ENCODE measurements at regions not wholly inside any gene's neighbourhood (a gene's known extent, or its start where the extent isn't known, plus 50 kb on each side); places are given as distances from the start of the nearest gene placed in this dataset.

DNA sequence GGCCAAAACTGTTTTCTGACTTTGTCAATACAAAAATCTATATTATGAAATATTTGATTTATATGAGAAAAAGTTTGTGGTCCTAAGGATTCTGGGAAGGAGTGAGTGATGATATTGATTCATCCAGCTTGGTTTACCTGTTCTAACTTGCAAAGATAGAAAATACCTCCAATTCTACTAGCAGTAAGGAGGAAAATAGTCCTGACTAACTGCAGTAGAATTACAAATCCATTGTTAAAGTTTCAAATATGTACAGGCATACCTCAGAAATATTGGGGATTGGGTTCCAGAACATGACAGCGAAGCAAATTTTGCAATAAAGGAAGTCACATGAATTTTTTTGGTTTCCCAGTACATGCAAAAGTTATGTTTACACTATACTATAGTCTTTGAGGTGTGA, 158.8 kb upstream of the CYRIA start:
- TF ChIP-seq, protein P1, sequence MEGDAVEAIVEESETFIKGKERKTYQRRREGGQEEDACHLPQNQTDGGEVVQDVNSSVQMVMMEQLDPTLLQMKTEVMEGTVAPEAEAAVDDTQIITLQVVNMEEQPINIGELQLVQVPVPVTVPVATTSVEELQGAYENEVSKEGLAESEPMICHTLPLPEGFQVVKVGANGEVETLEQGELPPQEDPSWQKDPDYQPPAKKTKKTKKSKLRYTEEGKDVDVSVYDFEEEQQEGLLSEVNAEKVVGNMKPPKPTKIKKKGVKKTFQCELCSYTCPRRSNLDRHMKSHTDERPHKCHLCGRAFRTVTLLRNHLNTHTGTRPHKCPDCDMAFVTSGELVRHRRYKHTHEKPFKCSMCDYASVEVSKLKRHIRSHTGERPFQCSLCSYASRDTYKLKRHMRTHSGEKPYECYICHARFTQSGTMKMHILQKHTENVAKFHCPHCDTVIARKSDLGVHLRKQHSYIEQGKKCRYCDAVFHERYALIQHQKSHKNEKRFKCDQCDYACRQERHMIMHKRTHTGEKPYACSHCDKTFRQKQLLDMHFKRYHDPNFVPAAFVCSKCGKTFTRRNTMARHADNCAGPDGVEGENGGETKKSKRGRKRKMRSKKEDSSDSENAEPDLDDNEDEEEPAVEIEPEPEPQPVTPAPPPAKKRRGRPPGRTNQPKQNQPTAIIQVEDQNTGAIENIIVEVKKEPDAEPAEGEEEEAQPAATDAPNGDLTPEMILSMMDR (IDR thresholded peaks at IDR 0.05; ENCODE audit: extremely low read depth, missing control alignments): no peak
- DNase-seq (ENCODE audit: low spot score): no peak

- no peak for DNase-seq (ENCODE audit: low spot score)
- TF ChIP-seq, protein P1 (IDR thresholded peaks at IDR 0.05; ENCODE audit: extremely low read depth, missing control alignments): no peak
These were observed 156.1 kb upstream of the CYRIA start for GRCh38 chr2:16821692-16822091.

GRCh38 chr2:16818203-16818556, 152.5 kb upstream of the CYRIA start:
- TF ChIP-seq, protein P1 (IDR thresholded peaks at IDR 0.05; ENCODE audit: extremely low read depth, missing control alignments): no peak
- DNase-seq (ENCODE audit: low spot score): no peak

DNA sequence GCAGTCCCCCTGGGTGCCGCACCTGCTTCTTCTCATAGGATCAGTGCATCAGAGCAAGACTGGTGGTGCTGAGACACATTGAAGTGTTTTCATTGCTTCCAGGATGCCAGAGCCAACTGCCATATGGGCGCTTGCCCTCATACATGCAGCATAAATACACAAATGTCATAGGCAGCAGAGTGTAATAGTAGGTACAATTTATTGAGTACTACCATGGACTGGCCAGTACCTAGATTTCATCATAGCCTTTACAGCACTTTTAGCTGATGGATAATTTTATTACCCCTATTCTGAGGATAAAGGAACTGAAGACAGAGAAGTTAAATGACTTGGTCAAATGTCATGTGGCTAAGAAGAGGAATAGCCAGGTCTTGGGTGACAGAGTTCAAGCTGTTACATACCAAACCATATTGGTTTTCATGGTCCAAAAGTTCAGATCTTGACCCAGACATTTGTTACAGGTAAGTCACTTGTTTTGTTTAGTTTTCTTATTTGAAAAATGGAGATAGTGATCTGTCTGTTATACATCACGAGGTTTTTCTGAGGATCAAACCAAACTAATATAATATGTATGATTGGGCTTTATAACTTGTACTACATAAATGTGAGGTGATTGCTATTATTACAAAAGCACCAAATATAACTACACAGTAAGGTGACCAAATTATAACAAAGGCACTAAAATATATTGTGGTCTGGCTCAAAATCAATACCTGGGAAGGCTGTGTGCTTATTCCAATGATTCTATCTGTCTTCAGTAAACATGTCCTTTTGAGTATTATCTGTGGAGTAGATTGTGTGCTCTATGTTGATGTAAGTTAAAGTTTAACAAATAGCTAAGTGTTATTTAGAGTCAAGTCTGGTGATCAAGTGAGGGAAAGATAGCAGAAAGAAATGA, 151.9 kb upstream of the CYRIA start:
- TF ChIP-seq, protein P1 (IDR thresholded peaks at IDR 0.05; ENCODE audit: extremely low read depth, missing control alignments): no peak
- no peak for DNase-seq (ENCODE audit: low spot score)

- DNase-seq (ENCODE audit: low spot score): no peak
- TF ChIP-seq, protein P1 (IDR thresholded peaks at IDR 0.05; ENCODE audit: extremely low read depth, missing control alignments): no peak
These were observed 150.9 kb upstream of the CYRIA start for GRCh38 chr2:16816522-16816921.

- DNase-seq (ENCODE audit: low spot score): no peak
- TF ChIP-seq, protein P1 (IDR thresholded peaks at IDR 0.05; ENCODE audit: extremely low read depth, missing control alignments): no peak
These were observed 150.4 kb upstream of the CYRIA start for GRCh38 chr2:16816016-16816415.

DNA sequence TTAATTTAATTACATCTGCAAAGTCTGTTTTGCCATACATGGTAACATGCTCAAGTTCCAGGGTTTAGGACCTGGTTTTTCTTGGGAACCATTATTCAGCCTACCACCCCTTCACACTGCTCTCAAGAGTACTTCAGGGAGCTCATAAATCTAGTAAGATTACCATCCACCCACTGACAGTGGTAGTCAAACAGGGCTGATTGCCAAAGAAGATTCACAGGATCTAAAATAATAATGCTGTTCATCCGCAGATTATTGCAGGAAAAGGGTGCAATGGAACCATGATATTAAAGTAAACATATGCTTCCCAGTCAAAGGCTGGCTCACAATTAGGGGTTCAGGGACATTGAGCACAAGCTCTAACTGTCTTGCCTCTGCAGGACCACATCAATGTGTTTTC, 148.0 kb upstream of the CYRIA start:
- TF ChIP-seq, protein P1 (IDR thresholded peaks at IDR 0.05; ENCODE audit: extremely low read depth, missing control alignments): no peak
- no peak for DNase-seq (ENCODE audit: low spot score)

All from GM20000 (cell line).